ENCODE measurements at regions not wholly inside any gene's neighbourhood (a gene's known extent, or its start where the extent isn't known, plus 50 kb on each side); places are given as distances from the start of the nearest gene placed in this dataset.

- TF ChIP-seq ZFX (IDR thresholded peaks at IDR 0.05) (no peak), CTCF (conservative IDR thresholded peaks at IDR 0.05) (no peak)
- no peak overlapping the region for H3K27ac ChIP-seq
Measured at GRCh38 chr14:89646971-89647370, 229.9 kb upstream of the FOXN3 start.

GRCh38 chr14:89644641-89645040 lies 227.6 kb upstream of the FOXN3 start:
- TF ChIP-seq CTCF (conservative IDR thresholded peaks at IDR 0.05), result no peak
- H3K27ac ChIP-seq, result no peak overlapping the region

- H3K27ac ChIP-seq, result no peak overlapping the region
Measured at GRCh38 chr14:89641495-89642175, 224.6 kb upstream of the FOXN3 start.

GRCh38 chr14:89640141-89640540 lies 223.1 kb upstream of the FOXN3 start:
- TF ChIP-seq CTCF (conservative IDR thresholded peaks at IDR 0.05) (no peak), ZFX (IDR thresholded peaks at IDR 0.05) (no peak)
- H3K27ac ChIP-seq, result no peak overlapping the region

More at GRCh38 chr14:89641495-89642175, 224.6 kb upstream of the FOXN3 start:
- TF ChIP-seq ZFX (IDR thresholded peaks at IDR 0.05) (no peak), CTCF (conservative IDR thresholded peaks at IDR 0.05) (no peak)

GRCh38 chr14:89639687-89640086 lies 222.7 kb upstream of the FOXN3 start:
- H3K27ac ChIP-seq, result no peak overlapping the region
- no peak for TF ChIP-seq CTCF (conservative IDR thresholded peaks at IDR 0.05)
- no peak for TF ChIP-seq ZFX (IDR thresholded peaks at IDR 0.05)

- TF ChIP-seq CTCF (conservative IDR thresholded peaks at IDR 0.05), result no peak
- no peak for TF ChIP-seq ZFX (IDR thresholded peaks at IDR 0.05)
- no peak overlapping the region for H3K27ac ChIP-seq
Measured at GRCh38 chr14:89638891-89639290, 221.9 kb upstream of the FOXN3 start.

- no peak overlapping the region for H3K27ac ChIP-seq
- no peak for TF ChIP-seq ZFX (IDR thresholded peaks at IDR 0.05)
- no peak for TF ChIP-seq CTCF (conservative IDR thresholded peaks at IDR 0.05)
Measured at GRCh38 chr14:89637581-89637980, 220.5 kb upstream of the FOXN3 start.
